Endothelial cell of umbilical vein (primary cell): ENCODE measurements at regions not wholly inside any gene's neighbourhood (a gene's known extent, or its start where the extent isn't known, plus 50 kb on each side); places are given as distances from the start of the nearest gene placed in this dataset.

Experiments used
- BruUV-seq: library from RNA; stranded (reverse); fragments of 400-500 nt; replicated peaks from 2 replicates; lab custom pipeline; 2021; lab: Mats Ljungman, UMichigan
- CTCF ChIA-PET: fragments of 300-600, 350-600 bp; sonication (Branson Sonifier 250); formaldehyde crosslinking; loops from one replicate; lab custom pipeline; 2021; ENCODE audit warnings: antibody characterized with exemption, inconsistent platforms; lab: Charles Lee
- POLR2A ChIA-PET: fragments of 300-600, 350-600 bp; sonication (Branson Sonifier 250); formaldehyde crosslinking; loops from one replicate; lab custom pipeline; 2021; ENCODE audit warnings: antibody characterized with exemption, inconsistent platforms; lab: Charles Lee
- DNase-seq: peaks from one replicate; pipeline ENCODE4 v3.0.0-alpha.2; 2011; ENCODE audit warnings: low read depth, low spot score
- FAIRE-seq: peaks from 2 replicates; lab custom pipeline; 2011; peaks lifted over from hg19 to GRCh38; lab: Jason Lieb, UNC
- H2AFZ ChIP-seq: 2 replicates; pipeline ENCODE4 v1.6.0; 2012; ENCODE audit warnings: low read depth, low read length, control low read depth, inconsistent platforms
- H3K27ac ChIP-seq: 2 replicates; pipeline ENCODE4 v1.5.1; 2011; ENCODE audit warnings: low read depth, mild to moderate bottlenecking, control low read depth, low read length, moderate library complexity; ENCODE audit not compliant: insufficient read depth
- H3K27me3 ChIP-seq, 2 experiments: 2 replicates each; pipeline versions ENCODE4 v1.6.0 to v1.6.1; 2011; ENCODE audit warnings: low read length in 2 of 2, mixed read lengths in 1 of 2; ENCODE audit not compliant: control insufficient read depth in 2 of 2, insufficient read depth in 2 of 2
- H3K36me3 ChIP-seq, 2 experiments: 2 replicates in 1 of 2; 3 replicates in 1 of 2; pipeline ENCODE4 v1.5.1; 2011; ENCODE audit warnings: low read length in 2 of 2, mild to moderate bottlenecking in 1 of 2, moderate library complexity in 1 of 2; ENCODE audit not compliant: control insufficient read depth in 2 of 2, insufficient read depth in 2 of 2; ENCODE audit errors: extremely low read depth in 1 of 2
- H3K4me1 ChIP-seq: 3 replicates; pipeline ENCODE4 v1.5.1; 2011; ENCODE audit warnings: mild to moderate bottlenecking, low read length; ENCODE audit not compliant: control insufficient read depth, insufficient read depth; ENCODE audit errors: extremely low read depth
- H3K4me2 ChIP-seq: 2 replicates; pipeline ENCODE4 v1.6.1; 2011; ENCODE audit warnings: low read length, control low read depth, mixed read lengths; ENCODE audit not compliant: insufficient read depth
- H3K4me3 ChIP-seq, 3 experiments: fragments of 200-600 bp in 1 of 3; sonication (generic), shearing (Covaris generic) in 1 of 3; replicated peaks in 1 of 3; 2 replicates each; pipeline ENCODE4 v1.5.1; 2011 to 2016; ENCODE audit warnings: control low read depth in 3 of 3, low read length in 3 of 3, mild to moderate bottlenecking in 2 of 3, inconsistent platforms in 1 of 3, low read depth in 1 of 3, moderate library complexity in 1 of 3; ENCODE audit not compliant: insufficient read depth in 1 of 3
- H3K79me2 ChIP-seq: 2 replicates; pipeline ENCODE4 v1.6.0; 2012; ENCODE audit warnings: low read length, inconsistent platforms; ENCODE audit not compliant: control insufficient read depth, insufficient read depth
- H3K9ac ChIP-seq: replicated peaks from 2 replicates; pipeline ENCODE3; 2011; ENCODE audit warnings: low read length, control low read depth; ENCODE audit not compliant: insufficient read depth; ENCODE audit errors: extremely low read depth
- H3K9me1 ChIP-seq: replicated peaks from 3 replicates; pipeline ENCODE4 v1.6.0; 2011; ENCODE audit warnings: mild to moderate bottlenecking, low read length; ENCODE audit not compliant: control insufficient read depth, insufficient read depth; ENCODE audit errors: extremely low read depth
- H3K9me3 ChIP-seq: replicated peaks from 2 replicates; pipeline ENCODE4 v1.5.1; 2012; ENCODE audit warnings: low read length, inconsistent platforms; ENCODE audit not compliant: control insufficient read depth, insufficient read depth
- H4K20me1 ChIP-seq: replicated peaks from 2 replicates; pipeline ENCODE3; 2011; ENCODE audit warnings: mild to moderate bottlenecking, low read length; ENCODE audit not compliant: control insufficient read depth, insufficient read depth; ENCODE audit errors: extremely low read depth
- EZH2 ChIP-seq: IDR thresholded peaks from 2 replicates; pipeline ENCODE4 v1.6.1; 2012; ENCODE audit warnings: borderline replicate concordance, low read depth, mild to moderate bottlenecking, moderate library complexity, low read length, inconsistent platforms; ENCODE audit not compliant: severe bottlenecking
- FOS ChIP-seq: IDR thresholded peaks from 2 replicates; pipeline ENCODE4 v1.6.1; 2011; ENCODE audit warnings: mild to moderate bottlenecking, low read length, moderate library complexity, borderline replicate concordance; ENCODE audit not compliant: insufficient read depth
- GATA2 ChIP-seq: IDR thresholded peaks from 2 replicates; pipeline ENCODE4 v1.7.0; 2011; ENCODE audit warnings: low read depth, mild to moderate bottlenecking, moderate library complexity, mixed read lengths, low read length; ENCODE audit not compliant: insufficient read length, insufficient read depth
- JUN ChIP-seq: IDR thresholded peaks from 2 replicates; pipeline ENCODE4 v1.6.1; 2011; ENCODE audit warnings: borderline replicate concordance, low read depth; ENCODE audit not compliant: insufficient read length, insufficient read depth
- MYC ChIP-seq: IDR thresholded peaks from one replicate; pipeline ENCODE4 v1.6.1; 2011; ENCODE audit warnings: mild to moderate bottlenecking, low read depth, low read length
- POLR2A ChIP-seq: IDR thresholded peaks from 2 replicates; pipeline ENCODE4 v1.6.1; 2012; ENCODE audit warnings: low read depth, mild to moderate bottlenecking, control low read depth, low read length
- POLR2AphosphoS5 ChIP-seq: IDR thresholded peaks from 2 replicates; pipeline ENCODE4 v1.6.1; 2012; ENCODE audit warnings: low read depth, mild to moderate bottlenecking, control low read depth, low read length, moderate library complexity; ENCODE audit not compliant: insufficient read depth
- dilution Hi-C: fragments of 300-500 bp; cut with MboI; formaldehyde crosslinking; loops from one replicate; pipeline ENCODE4 v1.15.0; 2019; ENCODE audit warnings: low sequenced_read_pairs; ENCODE audit not compliant: extremely low pct_ligation_motif_present
- intact Hi-C: fragments of 100-400 bp; cut with micrococcal nuclease; formaldehyde crosslinking; loops from one replicate; pipeline ENCODE4 v1.10.0; 2022
- TF ChIP-seq, protein P1 (sequence below), 2 donors: IDR thresholded peaks; 1 replicate in 1 of 2; 2 replicates in 1 of 2; pipeline ENCODE4 v1.5.1; 2011; ENCODE audit warnings: low read length in 2 of 2, mild to moderate bottlenecking in 2 of 2, moderate library complexity in 2 of 2, control low read depth in 1 of 2, inconsistent platforms in 1 of 2, low read depth in 1 of 2; ENCODE audit not compliant: insufficient read depth in 1 of 2; ENCODE audit errors: extremely low read depth in 1 of 2
- TF ChIP-seq, protein P2 (sequence below): IDR thresholded peaks from 2 replicates; pipeline ENCODE4 v1.6.1; 2011; ENCODE audit not compliant: insufficient read depth, insufficient read length

DNA sequence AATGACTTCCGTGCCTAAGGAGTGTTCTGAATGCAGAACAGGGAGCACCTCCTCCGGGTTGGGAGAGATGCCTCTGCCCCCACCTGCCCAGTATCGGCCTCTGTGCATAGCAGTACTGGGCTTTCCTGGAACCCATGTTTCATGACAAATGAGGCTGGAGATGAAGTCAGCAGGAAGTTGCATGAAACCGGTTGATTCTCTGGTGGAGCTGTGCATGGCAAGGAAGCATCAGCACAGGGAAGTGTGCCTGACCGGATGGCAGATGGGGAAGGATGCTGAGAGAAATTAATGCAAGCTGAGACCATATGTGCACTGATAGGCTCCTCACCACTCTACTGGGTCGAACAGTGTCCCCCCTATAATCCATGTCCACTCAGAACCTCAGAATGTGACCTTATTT is 155.5 kb downstream of the CDH26 start:
- no peak for DNase-seq
- intact Hi-C loops: no loop called here
- Histone ChIP-seq H3K4me2 (no peak overlapping the region), H3K27me3 (no peaks in the 10 kb centered on the region), H3K79me2 (no peaks in the 10 kb centered on the region), H3K9me1 (no peaks in the 10 kb centered on the region), H3K27ac (no peak overlapping the region), H2AFZ (no peak overlapping the region), H3K36me3 (no peaks in the 10 kb centered on the region), H4K20me1 (no peaks in the 10 kb centered on the region), H3K9me3 (no peaks in the 10 kb centered on the region), H3K4me3 (no peak overlapping the region), H3K4me1 (no peaks in the 10 kb centered on the region), H3K9ac (no peak overlapping the region)
- FAIRE-seq: no peak
- dilution Hi-C loops: no loop called here
- CTCF ChIA-PET: no interaction called here
- BruUV-seq: no TSS peak
- no peak for TF ChIP-seq MYC
- no peak for TF ChIP-seq JUN
- TF ChIP-seq GATA2: no peak
- TF ChIP-seq EZH2: no peak
- TF ChIP-seq FOS: no peak
- no peak for TF ChIP-seq POLR2AphosphoS5
- TF ChIP-seq, protein P1, sequence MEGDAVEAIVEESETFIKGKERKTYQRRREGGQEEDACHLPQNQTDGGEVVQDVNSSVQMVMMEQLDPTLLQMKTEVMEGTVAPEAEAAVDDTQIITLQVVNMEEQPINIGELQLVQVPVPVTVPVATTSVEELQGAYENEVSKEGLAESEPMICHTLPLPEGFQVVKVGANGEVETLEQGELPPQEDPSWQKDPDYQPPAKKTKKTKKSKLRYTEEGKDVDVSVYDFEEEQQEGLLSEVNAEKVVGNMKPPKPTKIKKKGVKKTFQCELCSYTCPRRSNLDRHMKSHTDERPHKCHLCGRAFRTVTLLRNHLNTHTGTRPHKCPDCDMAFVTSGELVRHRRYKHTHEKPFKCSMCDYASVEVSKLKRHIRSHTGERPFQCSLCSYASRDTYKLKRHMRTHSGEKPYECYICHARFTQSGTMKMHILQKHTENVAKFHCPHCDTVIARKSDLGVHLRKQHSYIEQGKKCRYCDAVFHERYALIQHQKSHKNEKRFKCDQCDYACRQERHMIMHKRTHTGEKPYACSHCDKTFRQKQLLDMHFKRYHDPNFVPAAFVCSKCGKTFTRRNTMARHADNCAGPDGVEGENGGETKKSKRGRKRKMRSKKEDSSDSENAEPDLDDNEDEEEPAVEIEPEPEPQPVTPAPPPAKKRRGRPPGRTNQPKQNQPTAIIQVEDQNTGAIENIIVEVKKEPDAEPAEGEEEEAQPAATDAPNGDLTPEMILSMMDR (IDR thresholded peaks at IDR 0.05; ENCODE audit: extremely low read depth in 1 of 2, insufficient read depth in 1 of 2, low read depth in 1 of 2, low read length in 2 of 2): no peak
- no peak for TF ChIP-seq POLR2A
- TF ChIP-seq, protein P2, sequence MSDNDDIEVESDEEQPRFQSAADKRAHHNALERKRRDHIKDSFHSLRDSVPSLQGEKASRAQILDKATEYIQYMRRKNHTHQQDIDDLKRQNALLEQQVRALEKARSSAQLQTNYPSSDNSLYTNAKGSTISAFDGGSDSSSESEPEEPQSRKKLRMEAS: no peak
- POLR2A ChIA-PET: no interaction called here
